Keratinocyte (primary cell): ENCODE measurements at regions not wholly inside any gene's neighbourhood (a gene's known extent, or its start where the extent isn't known, plus 50 kb on each side); places are given as distances from the start of the nearest gene placed in this dataset.

Source experiments
- DNase-seq: peaks from one replicate; pipeline ENCODE4 v3.0.0-alpha.2; 2011; ENCODE audit warnings: low read depth, missing footprints, low spot score
- FAIRE-seq: peaks from 2 replicates; lab custom pipeline; 2011; peaks lifted over from hg19 to GRCh38; lab: Jason Lieb, UNC
- H2AFZ ChIP-seq: 2 replicates; pipeline ENCODE4 v1.6.0; 2012; ENCODE audit warnings: low read length, control low read depth, inconsistent platforms; ENCODE audit not compliant: control insufficient read depth
- H3K27ac ChIP-seq: 2 replicates; pipeline ENCODE4 v1.5.1; 2011; ENCODE audit warnings: low read length; ENCODE audit not compliant: control insufficient read depth, insufficient read depth
- H3K27me3 ChIP-seq: 3 replicates; pipeline ENCODE4 v1.6.0; 2011; ENCODE audit warnings: low read length; ENCODE audit not compliant: control insufficient read depth, insufficient read depth; ENCODE audit errors: extremely low read depth
- H3K36me3 ChIP-seq, 2 experiments: 2 replicates in 1 of 2; 3 replicates in 1 of 2; pipeline ENCODE4 v1.5.1; 2011; ENCODE audit warnings: low read length in 2 of 2, mild to moderate bottlenecking in 1 of 2; ENCODE audit not compliant: control insufficient read depth in 2 of 2, insufficient read depth in 2 of 2; ENCODE audit errors: extremely low read depth in 1 of 2
- H3K4me1 ChIP-seq: 3 replicates; pipeline ENCODE4 v1.5.1; 2011; ENCODE audit warnings: low read length; ENCODE audit not compliant: control insufficient read depth, insufficient read depth; ENCODE audit errors: extremely low read depth
- H3K4me2 ChIP-seq: 3 replicates; pipeline ENCODE4 v1.6.0; 2011; ENCODE audit warnings: low read depth, low read length; ENCODE audit not compliant: control insufficient read depth, insufficient read depth; ENCODE audit errors: extremely low read depth
- H3K4me3 ChIP-seq, 3 experiments: fragments of 200-600 bp in 1 of 3; sonication (generic) in 1 of 3; 2 replicates in 2 of 3; 3 replicates in 1 of 3; pipeline ENCODE4 v1.5.1; 2011 to 2016; ENCODE audit warnings: low read length in 3 of 3, mild to moderate bottlenecking in 3 of 3, control low read depth in 2 of 3, inconsistent platforms in 1 of 3, low read depth in 1 of 3, mixed read lengths in 1 of 3, mixed run types in 1 of 3, moderate library complexity in 1 of 3; ENCODE audit not compliant: control insufficient read depth in 2 of 3, insufficient read depth in 2 of 3; ENCODE audit errors: extremely low read depth in 1 of 3
- H3K79me2 ChIP-seq: 2 replicates; pipeline ENCODE4 v1.6.0; 2012; ENCODE audit warnings: low read length; ENCODE audit not compliant: control insufficient read depth, insufficient read depth
- H3K9ac ChIP-seq: 3 replicates; pipeline ENCODE4 v1.6.0; 2011; ENCODE audit warnings: low read length; ENCODE audit not compliant: control insufficient read depth, insufficient read depth; ENCODE audit errors: extremely low read depth
- H3K9me1 ChIP-seq: 3 replicates; pipeline ENCODE4 v1.6.0; 2011; ENCODE audit warnings: low read length; ENCODE audit not compliant: control insufficient read depth, insufficient read depth; ENCODE audit errors: extremely low read depth
- H3K9me3 ChIP-seq: 2 replicates; pipeline ENCODE4 v1.5.1; 2012; ENCODE audit warnings: low read depth, low read length; ENCODE audit not compliant: control insufficient read depth
- H4K20me1 ChIP-seq: 3 replicates; pipeline ENCODE4 v1.6.0; 2011; ENCODE audit warnings: low read length; ENCODE audit not compliant: control insufficient read depth, insufficient read depth; ENCODE audit errors: extremely low read depth
- CTCF ChIP-seq, 3 experiments: IDR thresholded peaks in 1 of 3; conservative IDR thresholded peaks in 1 of 3; optimal IDR thresholded peaks in 1 of 3; 2 replicates in 2 of 3; 3 replicates in 1 of 3; pipeline versions ENCODE3 to v1.5.1; 2011; ENCODE audit warnings: low read length in 3 of 3, mild to moderate bottlenecking in 3 of 3, moderate library complexity in 2 of 3, control low read depth in 1 of 3, inconsistent platforms in 1 of 3; ENCODE audit not compliant: insufficient read depth in 2 of 3; ENCODE audit errors: extremely low read depth in 1 of 3
- EZH2 ChIP-seq: IDR thresholded peaks from one replicate; pipeline ENCODE4 v1.6.1; 2012; ENCODE audit warnings: inconsistent platforms, mild to moderate bottlenecking, low read length, moderate library complexity
- dilution Hi-C: fragments of 300-500 bp; cut with MboI; formaldehyde crosslinking; loops from one replicate; pipeline ENCODE4 v1.7.0; 2020; ENCODE audit warnings: low sequenced_read_pairs; ENCODE audit not compliant: extremely low pct_ligation_motif_present

- FAIRE-seq (no peak), DNase-seq (no peak)
- no peak overlapping the region for H2AFZ ChIP-seq
- no peak overlapping the region for H3K9ac ChIP-seq
- no peaks in the 10 kb centered on the region for H3K9me1 ChIP-seq
- H3K4me3 ChIP-seq: no peak overlapping the region
- dilution Hi-C loops: no loop called here
- no peaks in the 10 kb centered on the region for H4K20me1 ChIP-seq
- no peaks in the 10 kb centered on the region for H3K27me3 ChIP-seq
- TF ChIP-seq EZH2 (no peak), CTCF (optimal IDR thresholded peaks at IDR 0.05 in 1 of 3, IDR thresholded peaks at IDR 0.05 in 1 of 3, conservative IDR thresholded peaks at IDR 0.05 in 1 of 3; ENCODE audit: extremely low read depth in 1 of 3, insufficient read depth in 2 of 3, low read length in 3 of 3) (no peak)
- H3K4me2 ChIP-seq: no peak overlapping the region
- no peaks in the 10 kb centered on the region for H3K79me2 ChIP-seq
- no peak overlapping the region for H3K27ac ChIP-seq
- H3K4me1 ChIP-seq: no peaks in the 10 kb centered on the region
- no peaks in the 10 kb centered on the region for H3K36me3 ChIP-seq
- no peaks in the 10 kb centered on the region for H3K9me3 ChIP-seq
Observed at GRCh38 chr17:34481779-34482178, 97.6 kb upstream of the TMEM132E start.

GRCh38 chr17:34479371-34479770 lies 100.0 kb upstream of the TMEM132E start:
- Histone ChIP-seq H3K4me2 (no peak overlapping the region), H3K79me2 (no peaks in the 10 kb centered on the region)
- dilution Hi-C loops: no loop called here

More at GRCh38 chr17:34479371-34479770, 100.0 kb upstream of the TMEM132E start:
- Histone ChIP-seq H2AFZ (no peak overlapping the region), H3K36me3 (no peaks in the 10 kb centered on the region), H3K4me3 (no peak overlapping the region), H3K9ac (no peak overlapping the region), H3K4me1 (no peaks in the 10 kb centered on the region), H4K20me1 (no peaks in the 10 kb centered on the region), H3K9me1 (no peaks in the 10 kb centered on the region), H3K9me3 (no peaks in the 10 kb centered on the region), H3K27ac (no peak overlapping the region), H3K27me3 (no peaks in the 10 kb centered on the region)
- TF ChIP-seq CTCF (optimal IDR thresholded peaks at IDR 0.05 in 1 of 3, IDR thresholded peaks at IDR 0.05 in 1 of 3, conservative IDR thresholded peaks at IDR 0.05 in 1 of 3; ENCODE audit: extremely low read depth in 1 of 3, insufficient read depth in 2 of 3, low read length in 3 of 3): no peak
- TF ChIP-seq EZH2: no peak
- FAIRE-seq (no peak), DNase-seq (no peak)
